GM21528 (cell line): ENCODE measurements at regions not wholly inside any gene's neighbourhood (a gene's known extent, or its start where the extent isn't known, plus 50 kb on each side); places are given as distances from the start of the nearest gene placed in this dataset.

Experiments used
- ATAC-seq: cut with Tn5 transposase; IDR thresholded peaks from one replicate; pipeline ENCODE4 v1.9.1; 2021; ENCODE audit warnings: mild to moderate bottlenecking, moderate library complexity; ENCODE audit not compliant: unreplicated experiment, low FRiP score

DNA sequence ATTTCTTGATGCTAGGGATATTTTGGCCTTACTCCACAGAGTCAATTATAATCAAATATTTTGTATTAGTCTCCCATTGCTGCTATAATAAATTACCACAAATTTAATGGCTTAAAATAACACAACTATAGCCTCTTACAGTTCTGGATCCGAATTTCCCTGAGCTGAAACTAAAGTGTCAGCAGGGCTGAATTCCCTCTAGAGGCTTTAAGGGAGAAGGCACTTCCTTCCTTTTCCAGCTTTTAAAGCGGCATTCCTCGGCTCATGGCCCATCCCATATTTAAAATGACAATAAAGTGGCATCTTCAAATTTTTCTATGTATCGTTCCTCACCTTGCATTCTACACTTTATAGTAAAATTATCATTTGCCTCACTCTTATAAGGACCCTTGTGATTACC lies 421.4 kb upstream of the ZWINT start:
- ATAC-seq, result no peak

DNA sequence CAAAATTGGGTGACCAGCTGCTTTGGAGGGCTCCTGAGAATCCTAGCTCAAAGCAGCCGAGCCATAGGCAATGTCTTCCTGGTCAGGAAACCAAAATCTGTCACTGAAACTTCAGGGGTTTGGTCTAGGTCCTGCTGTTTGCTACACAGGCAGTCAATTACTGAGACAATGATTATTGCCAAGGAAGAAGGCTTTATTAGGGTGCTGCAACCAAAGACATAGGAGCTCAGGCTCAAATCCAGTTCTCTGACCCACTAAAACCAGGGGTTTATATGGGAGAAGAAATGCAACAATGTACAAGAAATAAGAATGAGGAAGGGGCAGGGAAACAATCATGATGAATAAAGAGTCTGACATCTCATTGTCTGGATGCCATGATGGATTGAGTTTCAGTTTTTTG lies 410.3 kb upstream of the ZWINT start:
- no peak for ATAC-seq

- ATAC-seq, result no peak
These were observed 402.0 kb upstream of the ZWINT start for GRCh38 chr10:56763090-56763489.

DNA sequence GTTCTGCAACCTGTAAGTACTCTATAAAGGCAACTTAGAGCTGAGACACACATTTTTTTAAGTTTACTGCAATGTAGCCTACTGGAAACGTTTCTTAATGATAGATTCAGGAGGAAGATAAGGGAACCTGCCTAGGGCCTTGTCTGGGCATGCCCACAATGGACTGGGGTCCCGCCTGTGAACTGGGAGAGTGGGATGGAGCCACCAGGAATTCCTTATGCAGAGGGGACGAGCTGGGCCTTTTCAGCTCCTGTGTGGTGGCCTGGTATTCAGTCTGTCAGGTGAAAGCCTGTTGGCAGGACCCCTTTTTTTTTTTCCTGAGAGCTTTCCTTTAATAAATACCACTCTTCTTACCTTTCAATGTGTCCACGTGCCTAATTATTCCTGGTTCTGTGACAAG lies 384.4 kb upstream of the ZWINT start:
- ATAC-seq, result no peak

DNA sequence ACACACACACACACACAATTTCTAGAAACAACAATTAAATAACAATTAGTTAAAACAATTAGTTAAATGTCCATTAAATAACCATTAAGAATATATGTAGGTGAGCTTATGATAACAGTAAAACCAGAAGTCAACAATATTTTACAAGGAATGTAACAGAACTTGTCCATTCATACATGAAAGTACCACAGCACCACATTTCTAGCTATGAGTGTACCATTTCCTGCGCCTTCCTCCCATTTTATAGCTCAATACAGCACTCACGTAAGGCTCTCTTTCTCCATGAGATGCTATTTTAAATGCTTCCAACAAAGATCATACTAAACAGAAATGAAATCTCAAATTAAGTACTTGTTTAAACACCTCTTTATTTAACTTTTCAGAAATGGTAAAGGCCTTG lies 367.3 kb upstream of the ZWINT start:
- no peak for ATAC-seq

GRCh38 chr10:56722912-56723311 lies 361.9 kb upstream of the ZWINT start:
- no peak for ATAC-seq

- ATAC-seq, result no peak
These were observed 354.2 kb upstream of the ZWINT start for GRCh38 chr10:56715262-56715661.

DNA sequence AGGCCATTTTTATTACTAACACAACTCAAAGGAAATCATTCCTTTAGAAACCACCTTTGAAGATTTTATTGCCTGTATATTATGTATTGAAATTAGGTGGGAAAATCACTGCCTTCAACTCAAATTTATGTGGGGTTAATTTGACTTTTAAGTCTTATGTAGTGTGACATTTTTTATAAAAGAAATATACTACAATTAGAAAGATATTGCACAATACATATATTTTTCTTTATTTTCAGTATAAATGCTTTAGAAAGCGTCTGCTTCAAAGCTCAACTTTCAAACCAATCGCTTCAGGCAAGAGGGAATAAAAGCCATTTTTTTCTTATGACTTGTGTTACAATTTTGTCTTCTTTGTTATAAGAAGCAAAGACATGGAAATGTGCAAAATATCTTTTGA lies 337.4 kb upstream of the ZWINT start:
- ATAC-seq, result no peak

- ATAC-seq, result no peak
These were observed 318.5 kb upstream of the ZWINT start for GRCh38 chr10:56679578-56679977.

DNA sequence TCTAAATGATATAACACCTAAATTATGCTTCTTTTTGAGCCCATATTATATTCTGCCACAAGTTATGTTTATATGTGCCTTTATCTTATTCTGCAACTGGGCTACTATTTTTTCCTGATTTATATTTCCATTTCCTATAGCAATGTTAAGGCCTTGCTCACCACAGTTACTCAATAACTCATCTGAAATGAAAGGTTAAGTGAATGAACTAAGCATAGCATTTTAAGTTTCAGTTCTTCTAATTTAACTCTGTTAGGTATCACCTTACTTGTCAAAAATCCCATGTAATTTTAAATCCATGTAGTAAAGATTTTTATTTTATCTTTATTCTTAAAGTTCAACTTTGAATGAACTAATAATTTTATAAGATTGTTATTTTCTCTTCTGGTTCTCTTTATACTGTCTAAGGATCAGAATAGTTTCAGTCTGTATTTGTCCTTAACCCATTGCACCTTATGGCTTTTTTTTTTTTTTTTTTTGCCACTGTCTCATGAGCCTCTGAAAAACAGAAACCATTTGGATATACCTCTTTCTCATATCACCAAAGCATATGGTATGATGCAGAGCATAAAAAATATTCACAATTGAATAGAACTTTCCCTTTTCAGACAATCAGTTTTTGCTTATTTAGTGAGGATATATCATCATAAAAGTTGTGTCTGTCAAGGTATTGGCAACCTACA lies 301.8 kb upstream of the ZWINT start:
- ATAC-seq, result peak; percentile 96

GRCh38 chr10:56653289-56653688 lies 292.2 kb upstream of the ZWINT start:
- ATAC-seq, result no peak

GRCh38 chr10:56646329-56647111 lies 285.5 kb upstream of the ZWINT start:
- no peak for ATAC-seq

GRCh38 chr10:56633876-56634452 lies 272.9 kb upstream of the ZWINT start:
- peak; percentile 99 for ATAC-seq

- ATAC-seq, result no peak
These were observed 271.5 kb upstream of the ZWINT start for GRCh38 chr10:56632537-56632936.

DNA sequence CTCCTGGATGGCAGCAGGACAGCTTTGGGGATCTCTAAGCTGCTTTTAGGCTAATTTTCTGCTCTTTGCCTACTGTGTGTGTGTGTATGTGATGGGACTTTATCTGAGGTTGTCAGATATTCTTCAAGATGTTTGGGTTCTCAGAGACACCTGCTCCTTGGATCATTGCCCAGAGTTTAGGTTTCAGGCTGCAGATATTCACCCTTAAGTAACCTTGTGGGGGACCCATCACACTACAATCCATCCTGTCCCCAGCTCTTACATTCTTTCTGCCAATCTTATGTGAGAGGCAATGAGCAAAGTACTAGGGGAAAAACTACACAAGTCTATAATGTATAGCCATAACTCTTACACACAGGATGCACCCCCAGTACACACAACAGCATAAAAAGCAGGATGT lies 263.0 kb upstream of the ZWINT start:
- peak; percentile 49 for ATAC-seq

- no peak for ATAC-seq
These were observed 262.0 kb upstream of the ZWINT start for GRCh38 chr10:56623064-56623463.

DNA sequence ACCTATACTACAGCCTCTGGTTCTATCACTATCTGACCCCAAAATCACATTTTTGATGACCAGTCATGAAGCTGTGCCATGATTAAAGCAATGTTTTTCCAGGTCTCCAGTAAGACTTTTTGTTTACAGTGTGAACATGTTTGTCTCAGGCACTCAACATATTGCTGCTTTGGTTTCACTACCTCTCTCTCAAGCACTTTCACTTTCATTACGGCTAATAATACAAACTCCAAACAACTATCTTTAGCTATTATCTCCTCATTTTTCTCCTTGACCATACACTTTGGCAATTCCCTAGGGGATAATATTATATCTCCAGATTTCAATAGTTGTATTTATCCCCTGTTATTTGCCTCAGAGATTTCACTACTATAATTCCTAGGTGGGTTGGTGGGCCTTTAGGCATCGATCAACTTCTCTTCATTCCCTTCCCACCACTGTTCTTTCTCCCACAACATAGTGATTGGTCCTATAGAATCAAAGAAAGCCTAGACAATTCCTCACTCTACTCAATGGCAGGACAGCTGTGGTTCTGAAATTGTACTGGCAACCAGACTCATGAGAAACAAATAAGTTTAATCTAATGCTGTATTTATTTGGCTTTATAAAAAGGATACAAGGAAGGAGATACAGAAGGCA lies 261.4 kb upstream of the ZWINT start:
- peak; percentile 87 for ATAC-seq

DNA sequence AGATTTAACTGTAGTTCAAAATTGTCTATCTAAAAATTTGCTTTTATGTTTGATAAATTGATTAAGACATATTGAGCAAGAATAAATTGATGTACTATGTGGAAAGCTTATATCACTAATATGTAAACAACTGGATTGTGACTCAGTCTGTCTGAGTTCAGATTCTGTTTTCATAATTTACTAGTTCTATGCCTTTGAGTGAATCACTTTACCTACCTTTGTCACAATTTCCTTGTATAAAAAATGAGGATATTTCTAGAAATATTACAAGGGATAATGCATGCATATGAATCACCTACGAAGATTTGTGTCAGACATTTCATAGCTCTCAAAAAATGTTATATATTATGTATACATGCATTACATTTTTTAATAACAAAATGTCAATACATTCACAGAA lies 245.1 kb upstream of the ZWINT start:
- ATAC-seq, result no peak

DNA sequence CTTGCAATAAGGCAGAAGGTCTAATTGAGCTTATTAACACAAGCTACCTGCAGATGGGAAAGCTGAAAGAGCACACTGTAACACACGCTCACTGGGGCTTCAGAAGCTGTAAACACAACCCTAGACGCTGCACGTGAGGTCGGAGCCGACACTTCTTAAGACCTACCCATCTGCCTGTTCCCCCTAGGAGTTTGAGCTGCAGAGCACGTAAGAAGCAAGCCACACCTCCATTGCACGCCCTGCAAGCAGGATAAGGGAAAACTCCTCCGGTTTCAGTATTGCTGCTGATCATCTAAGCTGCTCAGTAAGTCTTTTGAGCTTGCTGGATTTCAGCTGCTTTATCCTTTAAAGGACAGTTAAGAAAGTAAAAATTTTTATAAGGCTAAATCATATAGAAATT lies 244.0 kb upstream of the ZWINT start:
- ATAC-seq, result no peak

GRCh38 chr10:56604624-56605023 lies 243.6 kb upstream of the ZWINT start:
- ATAC-seq, result no peak

DNA sequence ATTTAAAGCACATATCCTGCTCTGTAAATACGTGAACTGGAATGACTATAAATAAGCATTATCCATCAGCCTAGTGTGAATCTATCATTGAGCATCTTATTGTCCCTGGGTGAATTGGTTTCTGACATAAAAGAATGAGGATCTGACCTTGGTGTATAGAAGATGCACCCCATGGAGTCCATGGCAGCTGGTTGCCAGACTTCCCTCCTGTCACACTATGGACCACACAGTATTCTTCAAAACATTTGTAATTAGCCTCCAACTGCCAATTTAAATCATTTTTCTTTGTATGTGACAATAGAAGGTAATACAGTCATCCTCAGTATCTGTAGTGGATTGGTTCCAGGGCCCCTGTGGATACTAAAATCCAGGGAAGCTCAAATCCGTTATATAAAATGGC lies 238.1 kb upstream of the ZWINT start:
- no peak for ATAC-seq
